Karpas-422 (cell line): ENCODE measurements at regions not wholly inside any gene's neighbourhood (a gene's known extent, or its start where the extent isn't known, plus 50 kb on each side); places are given as distances from the start of the nearest gene placed in this dataset.
A peak's percentile ranks its signal among the peaks of the same experiment; 100 is the strongest.

ENCODE experiments used
- DNase-seq: peaks from one replicate; pipeline ENCODE4 v3.0.0-alpha.2; 2015
- H2AFZ ChIP-seq: fragments of 200-600 bp; sonication (generic); 2 replicates; pipeline ENCODE4 v1.6.1; 2014; ENCODE audit warnings: antibody characterized with exemption, low read length, mixed read lengths
- H3K27ac ChIP-seq: fragments of 200-600 bp; sonication (generic); 2 replicates; pipeline ENCODE4 v1.5.1; 2014; ENCODE audit warnings: mild to moderate bottlenecking, low read length, moderate library complexity
- H3K27me3 ChIP-seq: fragments of 200-600 bp; sonication (generic); 2 replicates; pipeline ENCODE4 v1.6.1; 2014; ENCODE audit warnings: low read length, mixed read lengths
- H3K36me3 ChIP-seq: fragments of 200-600 bp; sonication (generic); 2 replicates; pipeline ENCODE4 v1.6.1; 2014; ENCODE audit warnings: low read length, mixed read lengths; ENCODE audit not compliant: insufficient read depth
- H3K4me1 ChIP-seq: fragments of 200-600 bp; sonication (generic); 2 replicates; pipeline ENCODE4 v1.6.1; 2014; ENCODE audit warnings: mild to moderate bottlenecking, low read length, mixed read lengths
- H3K4me2 ChIP-seq: fragments of 200-600 bp; sonication (generic); 2 replicates; pipeline ENCODE4 v1.6.1; 2014; ENCODE audit warnings: low read length, low read depth, mild to moderate bottlenecking; ENCODE audit not compliant: poor library complexity, severe bottlenecking
- H3K4me3 ChIP-seq: fragments of 200-600 bp; sonication (generic); 2 replicates; pipeline ENCODE4 v1.5.1; 2014; ENCODE audit warnings: mild to moderate bottlenecking, antibody characterized with exemption, low read length, mixed read lengths
- H3K79me2 ChIP-seq: fragments of 200-600 bp; sonication (generic); 2 replicates; pipeline ENCODE4 v1.6.1; 2014; ENCODE audit warnings: mild to moderate bottlenecking, low read length, mixed read lengths
- H3K9ac ChIP-seq: fragments of 200-600 bp; sonication (generic); 2 replicates; pipeline ENCODE4 v1.6.0; 2014; ENCODE audit warnings: low read length
- H3K9me2 ChIP-seq: fragments of 200-600 bp; sonication (generic), shearing (Covaris generic); replicated peaks from 2 replicates; pipeline ENCODE4 v1.6.0; 2014; ENCODE audit warnings: mild to moderate bottlenecking, low read length, moderate library complexity; ENCODE audit not compliant: insufficient read depth
- H3K9me3 ChIP-seq: fragments of 300-700, 200-600 bp; sonication (generic); 2 replicates; pipeline ENCODE4 v1.6.1; 2014; ENCODE audit warnings: low read length, mixed read lengths
- H4K20me1 ChIP-seq: fragments of 200-600 bp; sonication (generic); 2 replicates; pipeline ENCODE4 v1.6.1; 2014; ENCODE audit warnings: mild to moderate bottlenecking, antibody characterized with exemption, low read length, low read depth; ENCODE audit not compliant: insufficient read depth

- Histone ChIP-seq H3K36me3 (no peaks in the 10 kb centered on the region), H3K79me2 (no peaks in the 10 kb centered on the region), H3K9me2 (no peaks in the 10 kb centered on the region), H3K4me3 (no peak overlapping the region), H3K9me3 (no peaks in the 10 kb centered on the region), H3K9ac (no peak overlapping the region), H3K27ac (peak overlapping the region; percentile 23; the same call in 1 of the 2 replicates), H4K20me1 (no peaks in the 10 kb centered on the region), H3K27me3 (no peaks in the 10 kb centered on the region), H3K4me1 (peaks cover 13% of the 10 kb centered on the region), H3K4me2 (no peak overlapping the region), H2AFZ (0 out of 2 replicates have a peak overlapping the region, but pooled peaks have one; percentile 38)
- no peak for DNase-seq
These were observed 1100.4 kb downstream of the ROBO2 start for GRCh38 chr3:78140274-78140673.

GRCh38 chr3:78140866-78141265, 1101.0 kb downstream of the ROBO2 start:
- Histone ChIP-seq H3K4me2 (no peak overlapping the region), H3K9me2 (no peaks in the 10 kb centered on the region), H4K20me1 (no peaks in the 10 kb centered on the region), H3K27ac (no peak overlapping the region), H3K9ac (no peak overlapping the region), H3K27me3 (no peaks in the 10 kb centered on the region), H3K4me1 (peaks cover 13% of the 10 kb centered on the region), H3K36me3 (no peaks in the 10 kb centered on the region), H3K79me2 (no peaks in the 10 kb centered on the region), H2AFZ (peak overlapping the region; percentile 31), H3K4me3 (no peak overlapping the region), H3K9me3 (no peaks in the 10 kb centered on the region)
- no peak for DNase-seq

GRCh38 chr3:78141269-78141668, 1101.4 kb downstream of the ROBO2 start:
- Histone ChIP-seq H3K27ac (no peak overlapping the region), H3K9ac (no peak overlapping the region), H3K9me3 (no peaks in the 10 kb centered on the region), H3K36me3 (no peaks in the 10 kb centered on the region), H3K79me2 (no peaks in the 10 kb centered on the region), H3K4me1 (peaks cover 13% of the 10 kb centered on the region), H4K20me1 (no peaks in the 10 kb centered on the region), H3K4me3 (no peak overlapping the region), H3K27me3 (no peaks in the 10 kb centered on the region), H2AFZ (peak overlapping the region; percentile 31), H3K9me2 (no peaks in the 10 kb centered on the region), H3K4me2 (no peak overlapping the region)
- DNase-seq: no peak

DNA sequence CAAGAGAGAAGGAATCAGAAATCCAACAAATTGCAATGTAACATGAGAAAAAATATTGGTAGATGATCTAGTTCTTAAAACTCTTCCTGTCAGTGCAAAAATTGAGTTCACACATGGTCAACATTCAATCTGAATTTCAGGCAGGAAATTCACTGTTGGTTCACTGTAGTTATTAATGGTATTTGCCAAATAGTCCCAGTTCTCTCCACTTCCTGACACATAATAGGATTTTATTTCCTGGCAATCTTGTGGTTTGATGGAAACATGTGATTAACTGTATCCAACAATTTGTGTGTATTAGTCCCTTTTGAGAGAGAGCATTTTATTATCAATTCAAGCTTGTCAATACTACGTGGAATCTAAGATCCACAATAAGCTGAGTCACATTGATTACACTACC, 1103.1 kb downstream of the ROBO2 start:
- DNase-seq: no peak
- no peak overlapping the region for H3K4me2 ChIP-seq
- H3K9me2 ChIP-seq: no peaks in the 10 kb centered on the region
- H3K4me3 ChIP-seq: no peak overlapping the region
- no peaks in the 10 kb centered on the region for H3K36me3 ChIP-seq
- peaks cover 13% of the 10 kb centered on the region for H3K4me1 ChIP-seq
- H4K20me1 ChIP-seq: no peaks in the 10 kb centered on the region
- no peaks in the 10 kb centered on the region for H3K9me3 ChIP-seq
- H3K9ac ChIP-seq: no peak overlapping the region
- no peak overlapping the region for H3K27ac ChIP-seq
- no peaks in the 10 kb centered on the region for H3K79me2 ChIP-seq
- no peaks in the 10 kb centered on the region for H3K27me3 ChIP-seq
- peak overlapping the region; percentile 25 for H2AFZ ChIP-seq

GRCh38 chr3:78148986-78149717, 1109.3 kb downstream of the ROBO2 start:
- Histone ChIP-seq H3K79me2 (no peaks in the 10 kb centered on the region), H3K4me2 (no peak overlapping the region), H3K9ac (no peak overlapping the region), H3K9me2 (0 out of 2 replicates have a peak, but pooled peaks cover 3% of the 10 kb centered on the region), H3K4me3 (no peak overlapping the region), H3K36me3 (no peaks in the 10 kb centered on the region), H3K9me3 (no peaks in the 10 kb centered on the region), H4K20me1 (no peaks in the 10 kb centered on the region), H2AFZ (peak overlapping the region; percentile 88), H3K27ac (no peak overlapping the region), H3K4me1 (peaks cover 23% of the 10 kb centered on the region), H3K27me3 (no peaks in the 10 kb centered on the region)
- DNase-seq: no peak

- H3K36me3 ChIP-seq: no peaks in the 10 kb centered on the region
- 0 out of 2 replicates have a peak, but pooled peaks cover under 1% of the 10 kb centered on the region for H3K9me2 ChIP-seq
- no peaks in the 10 kb centered on the region for H3K79me2 ChIP-seq
- peaks cover 26% of the 10 kb centered on the region for H3K4me1 ChIP-seq
- H3K9me3 ChIP-seq: no peaks in the 10 kb centered on the region
- no peaks in the 10 kb centered on the region for H3K27me3 ChIP-seq
- H2AFZ ChIP-seq: peak overlapping the region; percentile 75; the same call in 1 of the 2 replicates
- H4K20me1 ChIP-seq: no peaks in the 10 kb centered on the region
- no peak overlapping the region for H3K4me3 ChIP-seq
- no peak overlapping the region for H3K4me2 ChIP-seq
- no peak for DNase-seq
- H3K27ac ChIP-seq: no peak overlapping the region; the same call in 1 of the 2 replicates
- no peak overlapping the region for H3K9ac ChIP-seq
These were observed 1114.1 kb downstream of the ROBO2 start for GRCh38 chr3:78153973-78154372.

GRCh38 chr3:78154521-78155186, 1114.8 kb downstream of the ROBO2 start:
- Histone ChIP-seq H3K9ac (no peak overlapping the region), H3K4me1 (peaks cover 27% of the 10 kb centered on the region), H3K9me3 (no peaks in the 10 kb centered on the region), H3K9me2 (no peaks in the 10 kb centered on the region), H3K4me3 (no peak overlapping the region), H2AFZ (peak overlapping the region; percentile 75), H3K79me2 (no peaks in the 10 kb centered on the region), H3K27ac (no peak overlapping the region; the same call in 1 of the 2 replicates), H3K36me3 (no peaks in the 10 kb centered on the region), H3K27me3 (no peaks in the 10 kb centered on the region), H4K20me1 (no peaks in the 10 kb centered on the region), H3K4me2 (no peak overlapping the region)
- DNase-seq: peak; percentile 73

DNA sequence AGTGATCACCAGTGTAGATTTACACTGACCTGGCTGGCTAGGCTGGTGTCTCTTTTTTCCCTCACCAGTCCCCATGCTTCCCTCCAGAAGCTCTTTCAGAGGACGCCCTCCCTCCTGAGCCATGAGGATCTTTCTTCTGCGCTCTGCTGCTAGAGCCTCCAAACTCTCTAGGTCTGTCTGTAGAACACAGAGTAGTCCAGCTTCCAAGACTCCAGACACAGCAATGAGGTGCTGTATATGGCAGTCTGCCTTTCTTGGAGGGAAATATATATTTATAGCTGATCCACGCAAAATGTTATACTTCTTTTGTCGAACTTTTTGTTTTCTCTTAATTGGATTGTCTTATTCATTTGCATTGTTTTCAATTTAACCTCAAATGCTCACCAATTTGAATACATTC, 1121.8 kb downstream of the ROBO2 start:
- no peaks in the 10 kb centered on the region for H3K9me3 ChIP-seq
- peaks cover 27% of the 10 kb centered on the region for H3K4me1 ChIP-seq
- no peaks in the 10 kb centered on the region for H3K27me3 ChIP-seq
- DNase-seq: no peak
- no peak overlapping the region for H3K9ac ChIP-seq
- no peak overlapping the region for H3K4me2 ChIP-seq
- no peaks in the 10 kb centered on the region for H4K20me1 ChIP-seq
- peak overlapping the region; percentile 33; the same call in 1 of the 2 replicates for H2AFZ ChIP-seq
- no peaks in the 10 kb centered on the region for H3K36me3 ChIP-seq
- no peak overlapping the region for H3K27ac ChIP-seq
- no peak overlapping the region for H3K4me3 ChIP-seq
- H3K9me2 ChIP-seq: no peaks in the 10 kb centered on the region
- no peaks in the 10 kb centered on the region for H3K79me2 ChIP-seq
